HG02981 (cell line): ENCODE measurements at regions not wholly inside any gene's neighbourhood (a gene's known extent, or its start where the extent isn't known, plus 50 kb on each side); places are given as distances from the start of the nearest gene placed in this dataset.

Experiments
- ATAC-seq: cut with Tn5 transposase; IDR thresholded peaks from one replicate; pipeline ENCODE4 v1.9.1; 2021; ENCODE audit warnings: mild to moderate bottlenecking, moderate library complexity; ENCODE audit not compliant: unreplicated experiment

- no peak for ATAC-seq
Observed at GRCh38 chr5:10853154-10853553, 92.1 kb upstream of the DAP start.

DNA sequence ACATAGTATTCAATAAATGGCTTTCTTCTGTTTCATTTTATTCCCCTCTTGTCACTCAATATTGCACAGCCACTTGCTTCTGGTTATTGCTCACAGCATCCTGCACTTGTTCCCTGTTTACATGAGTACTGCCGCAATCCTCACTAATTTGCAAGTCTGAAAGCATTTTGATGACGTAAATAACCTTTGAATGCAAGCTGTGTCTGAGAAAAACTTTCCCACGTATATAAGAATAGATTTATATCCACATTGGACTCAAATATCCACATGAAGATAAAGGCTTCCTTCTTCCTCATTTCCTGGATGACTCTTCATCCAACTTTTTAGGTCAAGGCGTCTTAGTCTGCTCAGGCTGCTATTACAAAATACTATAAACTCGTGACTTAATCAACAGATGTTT lies 88.2 kb upstream of the DAP start:
- ATAC-seq = no peak

GRCh38 chr5:10844016-10844415 lies 83.0 kb upstream of the DAP start:
- no peak for ATAC-seq

- ATAC-seq = no peak
Observed at GRCh38 chr5:10842823-10843222, 81.8 kb upstream of the DAP start.

DNA sequence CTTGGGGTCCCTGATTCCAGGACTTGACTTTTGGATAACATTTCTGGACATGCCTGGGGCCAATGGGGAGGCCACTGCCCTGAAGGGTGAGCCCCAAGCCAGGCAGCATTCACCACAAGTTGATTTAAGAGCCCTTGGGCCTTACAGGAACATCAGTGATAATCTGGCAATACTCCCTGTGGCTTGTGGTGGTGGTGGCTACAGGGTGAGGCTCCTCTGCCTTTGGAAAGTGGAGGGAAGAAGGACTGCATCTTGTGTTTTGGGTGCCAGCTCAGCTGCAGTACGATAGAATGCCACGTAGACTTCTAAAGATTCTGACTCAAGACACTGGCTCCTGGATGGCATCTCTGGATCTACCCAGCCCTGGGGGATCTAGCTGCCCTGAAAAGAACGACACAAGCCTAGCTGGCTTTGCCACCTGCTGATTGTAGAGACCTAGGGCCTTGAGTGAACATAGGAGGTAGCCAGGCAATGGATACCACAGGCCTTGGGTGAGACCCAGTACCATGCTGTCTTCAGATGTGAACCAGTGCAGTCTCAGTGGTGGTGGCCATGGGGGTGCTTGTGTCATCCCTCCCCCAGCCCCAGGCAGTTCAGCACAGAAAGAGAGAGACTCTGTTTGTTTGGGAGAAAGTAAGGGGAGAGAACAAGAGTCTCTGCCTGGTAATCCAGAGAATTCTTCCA lies 79.0 kb upstream of the DAP start:
- no peak for ATAC-seq

- no peak for ATAC-seq
Observed at GRCh38 chr5:10839118-10839517, 78.1 kb upstream of the DAP start.

- no peak for ATAC-seq
Observed at GRCh38 chr5:10838038-10838437, 77.0 kb upstream of the DAP start.

- no peak for ATAC-seq
Observed at GRCh38 chr5:10836986-10837385, 76.0 kb upstream of the DAP start.

GRCh38 chr5:10834695-10835094 lies 73.7 kb upstream of the DAP start:
- no peak for ATAC-seq

DNA sequence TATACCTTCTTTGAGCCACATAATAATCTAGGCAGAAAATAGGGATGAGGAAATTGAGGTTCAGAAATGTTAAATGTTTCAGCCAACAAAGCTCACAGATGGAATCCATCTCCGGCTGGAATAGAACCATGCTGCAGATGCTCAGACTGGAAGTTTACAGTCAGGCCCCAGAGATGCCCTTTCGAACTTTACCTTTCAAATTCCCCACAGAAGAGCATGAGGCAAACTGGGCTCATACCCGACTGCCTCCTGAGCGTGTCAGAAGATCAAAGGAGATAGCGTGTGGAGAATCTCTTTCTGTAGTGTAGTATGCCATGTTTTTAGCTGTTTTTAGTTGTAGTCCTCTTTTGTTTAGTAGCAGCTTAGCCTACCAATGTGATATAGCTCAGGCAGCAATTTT lies 72.0 kb upstream of the DAP start:
- no peak for ATAC-seq

- no peak for ATAC-seq
Observed at GRCh38 chr5:10832421-10832820, 71.4 kb upstream of the DAP start.

- ATAC-seq = no peak
Observed at GRCh38 chr5:10831419-10831818, 70.4 kb upstream of the DAP start.

DNA sequence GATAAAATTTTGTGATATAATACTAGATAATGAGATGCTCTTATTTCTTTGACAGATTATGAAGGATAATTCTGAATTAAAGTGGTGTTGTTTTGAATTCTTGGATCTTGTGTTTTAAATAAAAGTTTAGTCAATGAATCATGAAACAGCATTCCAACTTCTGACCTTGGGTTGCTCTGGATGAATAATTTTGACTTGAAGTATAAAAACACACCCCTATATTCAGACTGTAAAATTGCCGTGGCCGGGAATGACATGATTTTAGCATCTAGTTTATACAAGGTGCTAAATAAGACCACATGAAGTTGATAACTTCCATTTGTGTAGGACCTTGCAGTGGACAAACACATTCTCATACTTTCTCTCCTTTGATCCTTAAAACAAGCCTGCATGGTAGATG lies 67.2 kb upstream of the DAP start:
- ATAC-seq = no peak

DNA sequence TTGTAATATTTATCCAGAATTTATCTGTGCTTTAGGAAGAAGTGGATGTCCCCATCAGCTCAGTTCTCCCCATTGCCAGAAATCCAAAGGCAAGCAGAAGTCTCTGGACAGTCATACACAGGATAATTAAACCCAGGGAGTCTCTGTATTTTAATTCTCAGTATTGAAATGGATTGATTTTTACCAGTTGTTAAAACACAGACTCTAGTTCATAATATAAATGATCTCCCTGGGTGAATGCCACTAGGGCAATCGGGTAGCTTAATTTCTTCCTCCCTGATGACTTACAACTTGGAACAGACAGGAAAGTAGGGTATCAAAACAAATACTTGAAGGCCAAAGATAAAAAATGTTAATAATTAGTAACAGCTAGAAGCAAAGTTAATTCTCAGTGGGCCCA lies 66.5 kb upstream of the DAP start:
- no peak for ATAC-seq

GRCh38 chr5:10826971-10827370 lies 65.9 kb upstream of the DAP start:
- ATAC-seq = no peak

GRCh38 chr5:10825897-10826644 lies 65.0 kb upstream of the DAP start:
- ATAC-seq = no peak

DNA sequence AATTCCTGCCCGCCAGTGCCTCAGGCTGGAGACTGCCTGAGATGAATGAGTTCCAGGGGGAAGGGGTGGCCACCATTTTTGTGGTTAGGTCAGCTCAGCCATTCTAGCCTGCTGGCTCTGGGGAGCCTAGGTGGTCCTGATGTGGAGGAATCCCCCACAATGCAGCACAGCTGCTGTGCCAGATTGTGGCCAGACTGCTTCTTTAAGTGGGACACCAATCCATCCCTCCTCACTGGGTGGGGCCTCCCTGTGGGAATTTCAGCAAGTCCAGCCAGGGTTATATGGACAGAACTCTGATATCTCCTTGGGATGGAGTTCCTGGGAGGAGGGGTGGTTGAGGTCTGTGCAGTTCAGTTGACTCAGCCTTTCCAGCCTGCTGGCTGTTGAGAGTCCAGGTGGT lies 51.2 kb upstream of the DAP start:
- no peak for ATAC-seq
